HG03139 (cell line): ENCODE measurements at regions not wholly inside any gene's neighbourhood (a gene's known extent, or its start where the extent isn't known, plus 50 kb on each side); places are given as distances from the start of the nearest gene placed in this dataset.
"Not testable (repeated sequence)": the region's sequence is repeated elsewhere in the genome, so short reads cannot be mapped to it uniquely, and the experiment has no call there.

Experiments used
- ATAC-seq: cut with Tn5 transposase; IDR thresholded peaks from one replicate; pipeline ENCODE4 v1.9.1; 2021; ENCODE audit not compliant: unreplicated experiment

DNA sequence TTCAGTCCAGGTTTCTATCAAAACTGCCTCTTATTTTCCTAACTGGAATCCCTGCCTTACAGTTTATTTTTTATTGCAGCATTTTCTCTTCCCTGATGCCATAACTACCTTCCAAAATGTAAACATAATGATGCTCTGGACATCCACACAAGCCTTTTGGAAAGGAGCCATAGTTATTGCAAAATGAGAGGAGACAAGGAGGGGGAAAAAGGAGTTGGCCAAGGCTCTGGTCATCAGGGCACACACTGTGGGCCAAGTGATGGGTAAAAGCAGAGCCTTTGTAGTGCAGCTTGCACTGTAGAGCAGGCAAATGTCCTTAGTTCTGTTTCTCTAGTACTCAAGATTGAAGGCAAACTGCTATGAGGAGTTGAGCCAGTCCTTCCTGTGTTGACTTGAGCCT lies 289.3 kb upstream of the MTPN start:
- ATAC-seq = no peak

DNA sequence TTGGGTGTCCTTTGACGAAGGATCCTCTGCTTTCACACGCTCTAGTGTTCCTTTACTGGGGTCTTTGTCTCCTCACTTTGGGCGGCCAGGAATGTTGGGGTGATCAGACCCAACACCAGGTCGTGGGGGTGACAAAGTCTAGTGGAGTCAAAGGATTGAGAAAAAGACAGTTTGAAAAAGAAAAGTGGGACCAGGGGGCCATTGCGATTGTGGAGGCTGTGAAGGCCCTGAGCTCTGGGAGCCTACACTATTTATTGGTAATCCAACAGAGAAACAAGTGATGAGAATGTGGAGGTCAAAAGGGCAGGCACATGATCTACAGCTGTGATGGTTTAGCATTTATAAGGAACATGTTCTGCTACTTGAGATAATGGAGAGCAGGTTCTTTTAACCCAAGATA lies 287.1 kb upstream of the MTPN start:
- ATAC-seq = not testable (repeated sequence)

DNA sequence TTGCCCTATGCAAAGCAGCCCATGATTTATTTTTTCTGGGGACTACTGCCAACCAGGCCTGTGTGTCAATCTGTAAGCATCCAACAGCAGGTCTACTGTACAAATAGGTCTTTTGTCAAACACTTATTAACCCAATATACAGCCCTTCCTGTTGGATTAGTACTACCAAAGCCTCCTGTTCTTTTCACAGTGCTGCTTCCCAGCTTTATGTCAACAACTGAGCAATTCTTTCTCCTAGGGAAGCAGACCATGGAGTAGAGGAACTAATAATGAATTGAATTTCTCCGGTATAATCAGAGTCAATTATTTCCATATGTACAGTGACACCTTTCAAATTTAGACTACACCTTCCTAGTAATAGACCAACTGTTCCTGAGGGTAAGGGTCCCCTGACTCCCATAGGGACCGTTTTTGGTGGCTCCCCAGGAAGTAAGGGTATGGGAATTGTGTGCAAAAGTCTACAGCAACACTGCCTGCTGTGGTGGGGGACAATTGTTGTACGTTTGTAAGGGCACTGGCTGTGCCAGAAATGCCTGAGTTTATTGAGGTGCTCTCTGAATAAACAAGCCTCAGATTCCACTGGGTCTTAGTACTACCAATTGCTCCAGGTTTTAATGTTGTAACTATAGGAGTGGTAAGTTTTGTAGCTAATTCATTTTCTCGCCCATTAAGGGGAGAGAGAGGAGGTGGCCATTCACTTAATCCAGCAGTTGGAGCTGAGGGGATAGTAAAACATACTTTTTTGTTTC lies 286.1 kb upstream of the MTPN start:
- ATAC-seq = not testable (repeated sequence)

DNA sequence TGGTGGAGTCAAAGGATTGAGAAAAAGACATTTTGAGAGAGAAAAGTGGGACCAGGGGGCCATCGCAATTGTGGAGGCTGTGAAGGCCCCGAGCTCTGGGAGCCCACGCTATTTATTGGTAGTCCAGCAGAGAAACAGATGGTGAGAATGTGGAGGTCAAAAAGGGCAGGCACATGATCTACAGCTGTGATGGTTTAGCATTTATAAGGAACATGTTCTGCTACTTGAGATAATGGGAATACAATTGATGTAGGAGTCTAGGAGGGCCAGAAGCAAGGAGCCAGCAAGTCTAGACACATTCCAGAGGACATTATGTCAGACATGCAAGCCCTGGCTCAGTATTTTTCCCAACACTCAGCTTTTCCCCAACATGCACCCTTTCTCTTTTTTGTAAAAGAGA lies 283.4 kb upstream of the MTPN start:
- not testable (repeated sequence) for ATAC-seq

DNA sequence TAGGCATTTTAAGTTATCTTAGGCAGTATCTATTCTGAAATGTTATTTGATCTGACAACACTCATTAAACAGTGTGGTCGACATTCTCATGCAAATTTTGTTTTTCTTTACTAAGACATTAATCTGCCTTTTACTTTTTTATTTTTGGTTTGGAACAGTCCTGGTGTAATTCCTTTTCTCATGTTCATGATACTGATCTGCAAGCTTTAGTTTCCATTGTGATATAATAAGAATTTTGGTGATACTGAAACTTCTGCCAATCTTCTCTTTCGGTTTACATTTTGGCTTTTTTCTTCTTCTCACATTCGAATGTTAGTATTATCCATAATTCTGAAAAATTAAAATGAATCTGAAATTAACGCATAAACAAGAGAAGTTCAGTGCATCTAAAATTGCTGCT lies 281.9 kb upstream of the MTPN start:
- no peak for ATAC-seq

DNA sequence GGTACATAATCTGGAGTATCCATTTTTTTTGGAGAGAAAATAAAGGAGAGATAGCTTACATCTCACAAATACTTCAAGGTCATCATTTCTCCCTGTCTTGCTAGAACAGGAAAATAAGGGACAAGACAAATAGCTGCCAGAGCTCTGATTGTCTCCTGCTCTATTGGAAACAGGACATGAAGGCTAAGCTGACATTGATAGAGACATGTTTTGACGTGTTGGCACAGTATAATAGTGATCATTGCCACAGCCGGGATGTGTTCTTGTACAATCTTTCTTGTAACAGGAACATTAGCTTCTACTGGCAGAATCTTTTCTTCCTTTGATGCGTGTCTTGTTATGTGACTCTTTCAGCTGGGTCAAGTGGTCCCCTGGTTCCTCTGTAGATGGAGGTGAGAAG lies 279.3 kb upstream of the MTPN start:
- no peak for ATAC-seq

DNA sequence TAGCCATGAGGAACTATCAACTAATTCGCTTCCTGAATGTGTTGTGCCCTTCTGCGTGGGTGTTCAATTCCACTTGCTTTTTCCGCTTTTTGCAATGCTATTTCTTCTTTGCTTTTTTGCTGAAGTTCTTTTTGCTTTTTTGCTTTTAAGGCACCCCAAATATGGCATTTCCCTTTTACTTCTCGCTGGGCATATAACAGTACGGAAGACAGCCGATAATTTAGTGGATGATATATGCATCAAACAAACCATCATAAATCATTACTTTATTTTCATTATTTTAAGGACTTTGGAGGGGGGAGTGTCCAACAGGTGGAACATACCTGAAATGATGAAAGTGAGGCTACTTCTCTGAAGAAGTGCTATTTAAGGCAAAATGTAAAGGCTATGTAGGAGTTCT lies 277.0 kb upstream of the MTPN start:
- no peak for ATAC-seq

DNA sequence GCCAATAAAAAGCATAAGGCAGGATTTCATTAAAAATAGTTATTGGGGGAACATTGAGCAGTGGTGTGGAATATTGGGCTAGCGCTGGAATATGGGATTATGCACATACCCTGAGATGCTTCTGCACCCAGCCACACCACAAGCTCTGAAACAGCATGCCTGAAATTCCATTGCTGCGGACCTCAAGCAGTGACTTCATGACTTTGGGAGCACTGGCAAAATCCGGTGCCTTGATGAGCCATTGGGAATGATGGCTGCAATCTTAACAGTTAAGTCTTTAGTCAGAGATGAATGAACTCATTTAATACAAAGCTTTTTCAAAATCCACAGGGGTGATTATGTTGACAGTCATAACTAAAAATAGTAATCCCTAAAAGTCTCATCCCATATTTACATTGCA lies 274.7 kb upstream of the MTPN start:
- ATAC-seq = no peak

DNA sequence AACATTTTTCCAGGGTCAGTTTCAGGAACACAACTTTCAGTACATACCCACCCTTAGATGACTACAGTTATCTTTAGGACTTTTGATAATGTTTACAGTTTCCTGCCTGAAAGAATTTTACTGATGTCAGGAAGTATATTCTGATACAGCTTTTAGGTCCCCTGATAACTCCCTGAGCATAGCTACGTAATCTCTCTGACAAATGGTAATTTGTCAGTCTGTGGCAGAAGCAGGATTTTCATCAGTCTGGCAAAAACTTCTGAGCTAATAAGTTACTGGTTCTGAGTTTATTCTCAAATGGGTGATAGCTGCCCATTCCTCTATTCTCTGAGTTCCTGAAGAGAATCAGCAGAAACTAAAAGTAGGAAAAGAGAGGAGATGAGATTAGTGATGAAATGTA lies 270.1 kb upstream of the MTPN start:
- ATAC-seq = no peak

DNA sequence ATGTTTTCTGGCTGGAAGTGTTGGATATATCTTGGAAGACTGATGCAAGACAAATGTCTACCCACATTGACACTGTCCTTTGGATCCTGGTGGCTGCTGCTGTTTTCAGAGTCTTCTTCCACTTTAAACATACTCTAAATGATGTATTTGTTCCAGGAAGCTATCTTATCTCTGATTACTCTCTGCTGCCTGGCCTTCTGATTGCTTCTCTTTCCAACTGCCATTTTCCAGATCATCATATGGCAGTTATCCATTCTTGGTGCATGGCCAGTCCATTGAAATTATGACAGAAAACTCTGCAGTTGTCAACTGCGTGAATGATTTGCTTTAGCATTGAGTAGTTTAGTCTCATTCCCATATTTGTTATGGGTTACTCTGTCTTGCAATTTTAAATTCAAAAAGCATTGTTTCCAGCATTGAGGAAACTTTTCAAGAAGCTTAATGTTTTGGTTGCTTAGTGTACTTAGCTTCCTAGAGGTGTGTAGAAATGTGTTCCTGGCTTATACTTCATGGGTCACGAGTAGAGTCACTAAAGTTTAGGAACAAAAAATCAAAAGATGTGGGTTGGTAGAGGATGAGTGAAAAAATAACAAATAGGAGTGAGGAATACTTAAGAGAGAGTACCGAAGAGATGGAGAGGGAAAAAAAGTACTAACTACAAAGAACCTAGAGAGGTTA lies 268.3 kb upstream of the MTPN start:
- no peak for ATAC-seq

DNA sequence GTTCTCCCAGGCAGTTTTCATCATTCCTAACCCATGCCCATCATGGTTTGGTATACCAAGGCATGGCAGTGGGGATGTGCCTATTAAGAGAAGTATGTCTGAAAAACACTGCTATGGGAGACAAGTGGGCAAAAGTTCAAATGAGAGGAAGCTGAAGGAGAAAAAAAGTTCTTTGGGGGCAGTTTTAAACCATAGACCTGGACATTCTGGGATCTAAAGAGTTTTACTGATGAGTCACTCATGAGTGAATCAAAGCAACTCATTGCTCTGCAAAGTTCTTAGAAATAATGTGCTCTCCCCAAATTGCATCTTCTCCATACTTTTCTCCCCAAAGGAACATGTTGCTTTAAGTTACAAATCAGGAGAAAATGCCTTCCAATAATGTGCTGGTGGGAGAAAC lies 256.9 kb upstream of the MTPN start:
- ATAC-seq = no peak

DNA sequence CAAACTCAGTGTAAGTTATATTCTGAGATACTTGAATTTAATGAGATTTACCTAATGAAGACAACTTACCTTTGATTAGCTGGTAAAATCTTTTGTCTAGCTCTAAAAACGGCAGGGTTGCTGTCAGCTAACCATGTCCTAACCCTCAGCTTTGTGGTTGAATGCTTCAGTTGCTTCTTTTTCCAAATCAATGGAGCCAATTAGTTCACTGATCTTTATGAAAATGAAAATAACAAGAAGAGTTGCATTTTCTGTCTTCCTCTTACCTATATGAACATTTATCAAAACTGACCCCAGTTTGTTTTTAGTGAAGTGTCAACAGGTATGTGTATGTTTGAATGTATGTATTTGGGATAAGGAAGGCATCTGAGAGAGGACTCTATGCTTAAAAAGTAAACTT lies 253.1 kb upstream of the MTPN start:
- no peak for ATAC-seq

DNA sequence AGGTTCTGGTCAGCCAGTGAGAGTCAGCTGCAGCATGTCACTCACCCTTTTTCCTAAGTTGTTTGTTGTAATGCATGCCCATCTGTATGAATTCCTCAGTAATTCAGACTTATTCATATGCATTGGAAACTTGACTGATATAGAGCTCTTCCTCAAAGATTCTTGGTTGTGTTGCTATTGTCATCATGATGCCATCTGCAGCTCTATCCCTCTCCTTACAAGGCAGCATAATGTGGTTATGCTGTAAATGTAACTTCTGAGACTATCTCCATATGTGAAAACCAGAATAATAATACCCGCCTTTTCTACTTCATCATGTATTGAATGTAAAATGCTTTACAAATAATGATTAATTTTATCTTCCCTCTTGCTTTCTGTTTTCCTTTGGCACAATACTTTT lies 252.6 kb upstream of the MTPN start:
- no peak for ATAC-seq

DNA sequence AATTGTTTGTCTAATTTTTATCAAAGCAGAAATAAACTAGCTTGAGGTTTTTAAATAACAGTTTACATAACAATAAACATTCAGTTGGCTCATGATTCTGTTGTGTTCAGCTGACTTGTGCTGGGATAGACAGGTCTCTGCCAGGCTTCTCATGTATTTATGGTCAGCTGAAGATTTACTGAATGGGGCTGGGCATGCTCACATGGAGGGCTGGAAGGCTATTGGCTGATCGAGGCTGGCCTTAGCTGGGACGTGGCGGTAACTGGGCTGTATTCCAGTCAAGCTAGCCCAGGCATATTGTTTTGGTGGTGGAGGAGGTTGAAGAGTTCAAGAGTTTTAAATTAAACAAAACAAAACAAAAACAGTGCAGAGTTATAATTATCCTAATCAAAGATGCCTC lies 251.0 kb upstream of the MTPN start:
- no peak for ATAC-seq

DNA sequence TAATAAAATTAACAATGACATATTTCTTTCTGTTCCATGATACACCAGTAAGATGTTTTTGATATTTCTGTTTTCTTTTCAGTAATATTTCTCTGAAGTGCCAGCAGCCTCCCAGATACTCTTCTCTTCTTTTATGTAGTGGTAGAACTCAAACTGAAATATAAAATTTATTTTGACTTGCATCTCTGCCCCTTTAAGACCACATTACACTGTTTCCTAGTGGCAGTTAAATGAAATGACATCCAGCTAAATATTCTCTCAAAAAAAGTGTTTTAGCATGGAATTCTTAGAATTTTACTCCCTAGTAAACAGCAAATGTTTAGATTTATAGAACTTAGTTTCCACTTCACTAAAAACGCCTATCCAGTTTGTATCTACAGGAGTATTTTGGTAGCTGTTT lies 237.2 kb upstream of the MTPN start:
- ATAC-seq = no peak

DNA sequence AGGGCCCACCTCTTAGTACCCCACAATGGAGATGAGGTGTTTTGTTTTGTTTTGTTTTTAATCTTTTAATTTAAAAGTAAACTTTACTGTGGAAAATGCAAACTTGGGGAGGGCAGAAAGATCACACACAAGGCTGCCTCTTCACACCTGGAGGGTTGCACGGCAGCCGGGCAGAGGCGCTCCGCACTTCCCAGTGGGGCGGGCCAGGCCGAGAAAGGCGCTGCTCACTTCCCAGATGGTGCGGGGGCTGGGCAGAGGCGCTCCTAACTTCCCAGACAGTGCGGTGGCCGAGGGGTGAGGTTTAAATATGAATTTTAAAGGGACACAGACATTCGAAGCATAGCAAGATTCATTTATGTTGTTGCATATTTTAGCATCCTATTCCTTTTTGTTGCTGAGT lies 235.9 kb upstream of the MTPN start:
- no peak for ATAC-seq

DNA sequence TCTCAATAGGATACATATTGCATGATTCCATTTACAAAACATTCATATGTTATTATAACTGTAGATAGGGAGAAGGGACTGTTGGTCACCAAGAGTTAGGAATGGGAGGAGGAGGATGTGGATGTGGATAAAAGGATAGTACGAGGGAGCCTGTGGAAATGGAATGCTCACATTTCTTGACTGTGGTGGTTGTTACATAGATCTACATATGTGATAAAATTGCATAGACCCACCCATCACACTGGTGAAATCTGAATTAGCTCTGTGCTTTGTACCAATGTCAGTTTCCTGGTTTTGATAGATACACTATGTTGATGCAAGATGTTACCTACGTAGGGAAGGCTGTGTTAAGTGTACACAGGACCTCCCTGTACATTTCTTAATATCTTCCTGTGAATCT lies 233.5 kb upstream of the MTPN start:
- no peak for ATAC-seq

DNA sequence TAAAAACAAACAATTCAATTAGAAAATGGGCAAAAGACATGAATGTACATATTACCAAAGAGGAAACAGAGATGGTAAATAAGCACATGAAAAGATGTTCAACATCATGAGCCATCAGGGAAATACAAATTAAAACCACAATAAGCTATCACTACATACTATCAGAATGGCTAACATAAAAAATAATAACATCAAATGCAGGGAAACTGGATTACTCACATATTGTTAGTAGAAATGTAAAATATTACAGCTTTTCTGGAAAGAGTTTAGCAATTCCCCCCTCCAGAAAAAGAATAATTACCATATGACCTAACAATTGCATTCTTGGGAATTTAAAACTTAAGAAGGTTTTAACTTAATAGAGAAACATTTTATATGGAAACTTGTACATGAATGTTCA lies 232.9 kb upstream of the MTPN start:
- no peak for ATAC-seq

DNA sequence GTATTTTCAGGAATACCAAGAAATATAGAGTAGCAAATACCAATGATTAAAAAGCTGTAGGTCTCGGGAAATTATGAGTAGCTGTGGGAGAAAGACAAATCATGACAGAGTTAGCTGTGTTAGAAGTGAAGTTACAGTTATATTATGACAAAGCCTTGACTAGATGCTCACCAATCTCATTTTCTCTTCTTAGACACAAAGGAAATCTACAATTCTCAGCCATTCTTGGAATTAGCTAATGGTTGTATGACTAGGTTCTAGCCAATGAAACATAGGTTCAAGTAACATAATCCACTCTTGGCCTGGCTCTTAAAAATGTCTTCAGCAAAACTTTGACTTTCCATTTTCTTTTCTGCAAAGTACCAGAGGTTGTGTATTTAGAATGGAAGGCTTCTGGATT lies 228.8 kb upstream of the MTPN start:
- no peak for ATAC-seq

DNA sequence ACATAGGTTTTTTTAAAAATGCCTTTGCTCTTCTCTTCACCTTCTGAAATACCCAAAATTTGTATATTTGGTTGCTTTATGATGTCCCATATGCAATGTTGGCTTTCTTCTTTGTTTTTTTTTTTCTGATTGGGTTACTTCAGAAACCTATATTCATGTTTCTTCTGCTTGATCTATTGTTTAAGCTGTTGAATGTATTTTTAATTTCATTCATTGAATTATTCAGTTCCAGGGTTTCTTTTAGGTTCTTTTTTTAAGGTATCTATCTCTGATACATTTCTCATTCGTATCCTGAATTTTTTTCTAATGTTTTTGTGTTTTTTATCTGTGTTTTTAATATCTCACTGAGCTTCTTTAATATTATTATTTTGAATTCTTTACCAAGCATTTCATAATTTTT lies 221.0 kb upstream of the MTPN start:
- ATAC-seq = no peak

DNA sequence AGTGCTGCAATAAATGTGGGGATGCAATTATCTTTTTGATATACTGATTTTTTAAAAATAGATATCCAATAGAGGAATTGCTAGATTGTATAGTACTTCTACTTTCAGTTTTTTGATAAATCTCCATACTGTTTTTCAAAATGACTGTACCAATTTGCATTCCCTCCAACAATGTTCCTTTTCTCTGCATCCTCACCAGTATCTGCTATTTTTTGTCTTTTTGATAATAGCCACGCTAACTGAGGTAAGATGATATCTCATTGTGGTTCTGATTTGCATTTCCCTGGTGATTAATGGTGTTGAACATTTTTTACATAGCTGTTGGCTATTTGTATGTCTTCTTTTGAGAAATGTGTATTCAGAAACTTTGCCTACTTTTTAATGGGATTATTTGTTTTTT lies 217.7 kb upstream of the MTPN start:
- no peak for ATAC-seq

DNA sequence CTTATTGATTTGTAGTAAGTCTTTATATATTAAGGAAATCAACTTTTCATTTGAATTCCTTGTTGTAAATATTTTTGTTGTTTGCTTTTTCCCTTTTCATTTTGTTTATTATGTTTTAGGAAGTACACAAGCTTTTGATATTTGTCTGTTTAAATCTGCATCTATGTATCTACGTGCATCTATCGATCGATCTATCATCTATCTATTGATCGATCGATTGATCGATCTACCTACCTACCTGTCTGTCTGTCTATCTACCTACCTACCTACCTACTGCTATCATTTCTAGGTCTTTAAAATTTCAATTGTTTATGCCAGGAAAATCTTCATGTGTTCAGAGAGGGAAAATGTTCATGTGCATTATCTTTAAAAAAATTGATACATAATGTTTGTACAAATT lies 216.8 kb upstream of the MTPN start:
- no peak for ATAC-seq

DNA sequence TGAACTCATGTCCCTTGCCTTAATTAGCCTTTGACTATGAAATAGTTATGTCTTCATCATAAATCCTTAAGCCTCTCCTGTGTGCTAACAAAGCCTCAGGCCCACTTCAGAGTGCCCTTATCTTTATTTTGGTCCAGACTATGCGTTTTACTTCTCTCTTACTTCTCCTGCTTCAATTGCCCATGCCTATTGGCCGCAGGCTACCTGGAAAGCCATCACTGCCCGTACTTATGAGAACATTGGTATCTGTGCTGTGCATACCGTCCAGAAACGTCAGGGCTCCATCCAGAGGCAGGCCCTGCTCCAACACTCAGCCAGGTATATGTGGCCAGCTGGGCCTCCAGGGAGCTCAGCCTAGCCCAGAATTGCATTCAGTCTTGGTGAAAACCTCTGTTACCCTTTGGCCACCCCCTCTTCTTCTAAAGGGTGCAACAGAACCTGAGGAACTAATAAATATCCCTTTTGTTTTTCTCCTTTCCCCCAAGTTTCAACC lies 212.4 kb upstream of the MTPN start:
- ATAC-seq = no peak
